IMR-90 (cell line): ENCODE measurements at regions not wholly inside any gene's neighbourhood (a gene's known extent, or its start where the extent isn't known, plus 50 kb on each side); places are given as distances from the start of the nearest gene placed in this dataset.

Experiments used
- ATAC-seq: fragments of 200-7000 bp; cut with Tn5 transposase; 2 replicates; pipeline ENCODE4 v1.9.1; 2020; ENCODE audit warnings: low read depth, mild to moderate bottlenecking, moderate library complexity
- BruUV-seq: library from RNA; stranded (reverse); fragments of 400-500 nt; replicated peaks from 2 replicates; lab custom pipeline; 2021; lab: Mats Ljungman, UMichigan
- CTCF ChIA-PET: fragments of 300-600 bp; formaldehyde crosslinking; extraction: SDS; loops from one replicate; lab custom pipeline; 2021; ENCODE audit warnings: antibody characterized with exemption; lab: Yijun Ruan, JAX
- POLR2A ChIA-PET: fragments of 300-600 bp; sonication (Branson Sonifier 250); formaldehyde crosslinking; loops from one replicate; lab custom pipeline; 2022; ENCODE audit warnings: antibody characterized with exemption; ENCODE audit not compliant: unreplicated experiment; lab: Charles Lee
- DNase-seq: peaks from one replicate; pipeline ENCODE4 v3.0.0; 2013
- H2AFZ ChIP-seq: replicated peaks from 2 replicates; pipeline ENCODE3; 2013; ENCODE audit warnings: low read length, mild to moderate bottlenecking; ENCODE audit not compliant: poor library complexity
- H2AK5ac ChIP-seq: 2 replicates; pipeline ENCODE4 v1.6.1; 2013; ENCODE audit warnings: low read depth, low read length, inconsistent platforms
- H2AK9ac ChIP-seq: replicated peaks from 2 replicates; pipeline ENCODE3; 2013; ENCODE audit warnings: mild to moderate bottlenecking, low read depth, low read length, moderate library complexity; ENCODE audit not compliant: poor library complexity
- H2BK120ac ChIP-seq: 2 replicates; pipeline ENCODE4 v1.6.1; 2013; ENCODE audit warnings: low read depth, low read length, inconsistent platforms
- H2BK15ac ChIP-seq: 3 replicates; pipeline ENCODE4 v1.6.1; 2013; ENCODE audit warnings: low read depth, low read length, inconsistent platforms
- H2BK20ac ChIP-seq: 2 replicates; pipeline ENCODE4 v1.6.1; 2013; ENCODE audit warnings: low read depth, mild to moderate bottlenecking, inconsistent platforms, low read length, moderate library complexity
- H2BK5ac ChIP-seq: 2 replicates; pipeline ENCODE4 v1.6.1; 2013; ENCODE audit warnings: mild to moderate bottlenecking, low read depth, low read length, inconsistent platforms; ENCODE audit not compliant: poor library complexity, severe bottlenecking
- H3K14ac ChIP-seq: replicated peaks from 2 replicates; pipeline ENCODE4 v1.6.1; 2013; ENCODE audit warnings: low read depth, low read length, inconsistent platforms
- H3K18ac ChIP-seq: 2 replicates; pipeline ENCODE4 v1.6.1; 2013; ENCODE audit warnings: low read depth, low read length, control low read depth
- H3K23ac ChIP-seq: 2 replicates; pipeline ENCODE4 v1.6.1; 2013; ENCODE audit warnings: low read depth, low read length, inconsistent platforms
- H3K27ac ChIP-seq: 2 replicates; pipeline ENCODE4 v1.5.1; 2013; ENCODE audit warnings: mild to moderate bottlenecking, control low read depth, low read length; ENCODE audit not compliant: insufficient read depth
- H3K27me3 ChIP-seq: 2 replicates; pipeline ENCODE4 v1.6.1; 2013; ENCODE audit warnings: low read length; ENCODE audit not compliant: control insufficient read depth, insufficient read depth
- H3K36me3 ChIP-seq: 2 replicates; pipeline ENCODE4 v1.6.1; 2013; ENCODE audit warnings: low read length, mixed read lengths; ENCODE audit not compliant: control insufficient read depth, insufficient read depth
- H3K4ac ChIP-seq: 2 replicates; pipeline ENCODE4 v1.6.1; 2013; ENCODE audit warnings: low read depth, low read length, inconsistent platforms
- H3K4me1 ChIP-seq: 2 replicates; pipeline ENCODE4 v1.6.1; 2013; ENCODE audit warnings: low read length, mixed read lengths; ENCODE audit not compliant: control insufficient read depth, insufficient read depth
- H3K4me2 ChIP-seq: 2 replicates; pipeline ENCODE4 v1.6.1; 2013; ENCODE audit warnings: low read depth, mild to moderate bottlenecking, control low read depth, low read length, moderate library complexity
- H3K4me3 ChIP-seq: 2 replicates; pipeline ENCODE4 v1.5.1; 2013; ENCODE audit warnings: low read depth, mild to moderate bottlenecking, control low read depth, low read length, moderate library complexity; ENCODE audit not compliant: insufficient read depth
- H3K56ac ChIP-seq: 2 replicates; pipeline ENCODE4 v1.6.1; 2013; ENCODE audit warnings: low read length, inconsistent platforms; ENCODE audit not compliant: insufficient read depth; ENCODE audit errors: extremely low read depth
- H3K79me1 ChIP-seq, 2 experiments: 2 replicates each; pipeline ENCODE4 v1.6.1; 2013; ENCODE audit warnings: low read length in 2 of 2, inconsistent platforms in 1 of 2, low read depth in 1 of 2
- H3K9ac ChIP-seq: 2 replicates; pipeline ENCODE4 v1.6.1; 2013; ENCODE audit warnings: low read depth, low read length, control low read depth
- H3K9me1 ChIP-seq: 2 replicates; pipeline ENCODE4 v1.6.1; 2013; ENCODE audit warnings: low read length, inconsistent platforms; ENCODE audit not compliant: insufficient read depth
- H3K9me3 ChIP-seq: 2 replicates; pipeline ENCODE4 v1.6.1; 2013; ENCODE audit warnings: low read length; ENCODE audit not compliant: control insufficient read depth, insufficient read depth
- H4K20me1 ChIP-seq: 2 replicates; pipeline ENCODE4 v1.6.1; 2013; ENCODE audit warnings: low read length, inconsistent platforms; ENCODE audit not compliant: insufficient read depth
- H4K5ac ChIP-seq: 2 replicates; pipeline ENCODE4 v1.6.1; 2013; ENCODE audit warnings: mild to moderate bottlenecking, low read depth, low read length, control low read depth
- H4K8ac ChIP-seq, 2 experiments: 2 replicates each; pipeline ENCODE4 v1.6.1; 2013; ENCODE audit warnings: low read depth in 2 of 2, low read length in 2 of 2, control low read depth in 1 of 2, inconsistent platforms in 1 of 2
- H4K91ac ChIP-seq: 2 replicates; pipeline ENCODE4 v1.6.1; 2013; ENCODE audit warnings: low read depth, low read length, inconsistent platforms; ENCODE audit not compliant: insufficient read depth
- CTCF ChIP-seq: conservative IDR thresholded peaks from 2 replicates; pipeline ENCODE4 v1.5.1; 2012; ENCODE audit warnings: mild to moderate bottlenecking, low read depth, low read length, improper control_type of control experiment
- WGBS, 2 experiments: methylation state at CpG; one replicate each; pipeline versions ENCODE4 v1.1.5 to v1.1.7; 2013; ENCODE audit warnings: missing lambda C conversion rate in 2 of 2; ENCODE audit not compliant: insufficient read length in 1 of 2; ENCODE audit errors: extremely low coverage in 2 of 2; 5-methylcytosine and 5-hydroxymethylcytosine counted together
- dilution Hi-C: fragments of 300-500 bp; cut with HindIII; formaldehyde crosslinking; loops from one replicate; pipeline ENCODE4 v1.14.3; 2018; ENCODE audit warnings: low sequenced_read_pairs; ENCODE audit not compliant: unreplicated experiment
- in situ Hi-C: fragments of 300-500 bp; cut with MboI; formaldehyde crosslinking; loops from 3 replicates; pipeline ENCODE4 v1.14.3; 2019; ENCODE audit warnings: low sequenced_read_pairs, inconsistent platforms, mixed read lengths
- intact Hi-C: fragments of 100-400 bp; cut with micrococcal nuclease; formaldehyde crosslinking; loops from 2 replicates; pipeline ENCODE4 v1.10.0; 2022

- H3K27ac ChIP-seq, result no peak overlapping the region
- ATAC-seq (no peak), DNase-seq (no peak)
- no peaks in the 10 kb centered on the region for H3K27me3 ChIP-seq
- H2AK9ac ChIP-seq, result no peak overlapping the region
- H4K20me1 ChIP-seq, result no peaks in the 10 kb centered on the region
- no peak overlapping the region for H3K9ac ChIP-seq
- H2BK20ac ChIP-seq, result no peak overlapping the region
- POLR2A ChIA-PET, result no interaction called here
- H2BK120ac ChIP-seq, result no peak overlapping the region
- no peak overlapping the region for H2BK5ac ChIP-seq
- no peak overlapping the region for H3K18ac ChIP-seq
- H3K14ac ChIP-seq, result no peak overlapping the region
- H3K79me1 ChIP-seq, result no peaks in the 10 kb centered on the region
- no peaks in the 10 kb centered on the region for H3K9me1 ChIP-seq
- no peaks in the 10 kb centered on the region for H3K36me3 ChIP-seq
- no peak overlapping the region for H2AK5ac ChIP-seq
- no peak overlapping the region for H4K8ac ChIP-seq
- WGBS, 2 experiments, result no CpG with 5 or more reads among the region's 2 CpGs
- H3K4me1 ChIP-seq, result no peaks in the 10 kb centered on the region
- intact Hi-C loops, result no loop called here
- no peak overlapping the region for H2BK15ac ChIP-seq
- TF ChIP-seq CTCF, result no peak
- H3K4me3 ChIP-seq, result no peak overlapping the region
- no peak overlapping the region for H3K4me2 ChIP-seq
- no peak overlapping the region for H3K56ac ChIP-seq
- H4K91ac ChIP-seq, result no peak overlapping the region
- no TSS peak for BruUV-seq
- no peaks in the 10 kb centered on the region for H3K9me3 ChIP-seq
- no peak overlapping the region for H4K5ac ChIP-seq
- H3K23ac ChIP-seq, result no peak overlapping the region
- dilution Hi-C loops, result no loop called here
- H2AFZ ChIP-seq, result no peak overlapping the region
- in situ Hi-C loops, result no loop called here
- no peak overlapping the region for H3K4ac ChIP-seq
- CTCF ChIA-PET, result interaction anchor here (0.7 kb wide), 1 partner anchor 1163 kb away, joined by 3 read pairs; no protein-coding TSS in a partner anchor
Observed at GRCh38 chr4:134885436-134885835, 683.8 kb upstream of the PABPC4L start.
